ENCODE measurements at regions not wholly inside any gene's neighbourhood (a gene's known extent, or its start where the extent isn't known, plus 50 kb on each side); places are given as distances from the start of the nearest gene placed in this dataset.
"Not testable (repeated sequence)": the region's sequence is repeated elsewhere in the genome, so short reads cannot be mapped to it uniquely, and the experiment has no call there.

GRCh38 chr20:47921829-47922228 lies 136.5 kb upstream of the SULF2 start:
- 0 to 71% (median 43%) methylated on average over 1 to 3 of the region's 9 CpGs; no CpG with 5 or more reads in 1 of the 10 experiments for WGBS, 10 experiments
- H3K27ac ChIP-seq; H3K4me3 ChIP-seq; in situ Hi-C loops (cut with MboI; ENCODE audit: low pct_unique_long_range_greater_than_20kb in 2 of 9, low sequenced_read_pairs in 9 of 9, unreplicated experiment in 9 of 9): not testable (repeated sequence)
- peak; percentile 62 to 99 (median 96) for ATAC-seq (replicated peaks in 6 of 8)
- peaks cover 12 to 23% of the 10 kb centered on the region in 2 donors for H3K4me1 ChIP-seq (replicated peaks in 1 of 2)

GRCh38 chr20:47921408-47921807 lies 136.1 kb upstream of the SULF2 start:
- in situ Hi-C loops (cut with MboI; ENCODE audit: low pct_unique_long_range_greater_than_20kb in 2 of 9, low sequenced_read_pairs in 9 of 9, unreplicated experiment in 9 of 9) = no loop called here
- peak in 3 of 8 experiments; percentile 18 to 66 (median 22) for ATAC-seq (replicated peaks in 6 of 8)
- H3K4me3 ChIP-seq = no peak overlapping the region
- H3K4me1 ChIP-seq (replicated peaks in 1 of 2) = peaks cover 12 to 23% of the 10 kb centered on the region in 2 donors
- no peak overlapping the region for H3K27ac ChIP-seq
- 0 to 85% (median 77%) methylated on average over 3 to 6 of the region's 6 CpGs for WGBS, 10 experiments

DNA sequence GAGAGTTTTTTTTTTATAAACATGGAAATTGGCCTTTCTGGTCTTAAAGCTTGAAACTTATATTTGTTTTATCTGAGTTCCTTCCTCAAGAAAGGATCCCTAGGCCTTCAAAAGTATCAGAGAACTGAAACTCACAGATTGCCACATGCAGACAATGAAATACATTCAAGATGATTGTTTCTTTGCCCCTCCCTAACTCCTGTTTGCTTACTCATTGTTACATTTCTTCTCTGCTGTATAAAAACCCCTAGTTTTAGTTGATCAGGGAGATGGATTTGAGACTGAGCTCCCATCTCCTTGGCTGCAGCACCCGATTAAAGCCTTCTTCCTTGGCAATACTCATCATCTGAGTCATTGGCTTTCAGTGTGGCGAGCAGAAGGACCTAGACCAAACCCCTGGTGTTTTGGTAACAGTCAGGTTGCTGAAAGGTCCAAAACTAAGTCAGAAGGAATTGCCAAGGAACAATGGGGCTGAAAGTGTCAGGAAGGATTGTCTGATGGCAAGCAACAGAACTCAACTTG lies 132.3 kb upstream of the SULF2 start:
- Histone ChIP-seq H3K27ac (no peak overlapping the region), H3K4me3 (no peak overlapping the region), H3K4me1 (replicated peaks in 1 of 2) (peaks cover 12 to 20% of the 10 kb centered on the region in 2 donors)
- in situ Hi-C loops (cut with MboI; ENCODE audit: low pct_unique_long_range_greater_than_20kb in 2 of 9, low sequenced_read_pairs in 9 of 9, unreplicated experiment in 9 of 9) = no loop called here
- no peak for ATAC-seq (replicated peaks in 6 of 8)
- WGBS, 10 experiments = 13 to 100% (median 94%) methylated on average over 1 to 2 of the region's 2 CpGs; no CpG with 5 or more reads in 2 of the 10 experiments

DNA sequence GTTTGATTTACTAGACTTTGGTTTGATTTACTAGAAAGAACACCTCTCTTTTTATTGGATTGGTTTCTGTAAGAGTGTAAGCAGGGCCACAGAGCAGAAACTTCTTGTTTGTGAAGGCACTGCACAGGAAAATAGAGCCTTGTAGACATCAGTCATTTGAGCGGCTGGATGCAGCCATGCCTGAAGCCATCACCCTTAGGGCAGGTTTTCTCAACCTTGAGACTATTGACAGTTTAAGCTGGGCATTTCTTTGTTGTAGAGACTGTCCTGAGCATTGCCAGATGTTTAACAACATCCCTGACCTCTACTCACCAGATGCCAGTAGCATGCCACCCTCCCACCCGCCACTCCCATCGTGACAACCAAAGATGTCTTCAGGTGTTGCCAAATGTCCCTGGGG lies 130.2 kb upstream of the SULF2 start:
- no peak for ATAC-seq (replicated peaks in 6 of 8)
- in situ Hi-C loops (cut with MboI; ENCODE audit: low pct_unique_long_range_greater_than_20kb in 2 of 9, low sequenced_read_pairs in 9 of 9, unreplicated experiment in 9 of 9) = no loop called here
- no peak overlapping the region for H3K4me3 ChIP-seq
- H3K27ac ChIP-seq = no peak overlapping the region
- H3K4me1 ChIP-seq (replicated peaks in 1 of 2) = peaks cover 2 to 10% of the 10 kb centered on the region in 2 donors
- WGBS, 10 experiments = 60 to 100% (median 100%) methylated on average over 1 to 2 of the region's 3 CpGs; no CpG with 5 or more reads in 3 of the 10 experiments

DNA sequence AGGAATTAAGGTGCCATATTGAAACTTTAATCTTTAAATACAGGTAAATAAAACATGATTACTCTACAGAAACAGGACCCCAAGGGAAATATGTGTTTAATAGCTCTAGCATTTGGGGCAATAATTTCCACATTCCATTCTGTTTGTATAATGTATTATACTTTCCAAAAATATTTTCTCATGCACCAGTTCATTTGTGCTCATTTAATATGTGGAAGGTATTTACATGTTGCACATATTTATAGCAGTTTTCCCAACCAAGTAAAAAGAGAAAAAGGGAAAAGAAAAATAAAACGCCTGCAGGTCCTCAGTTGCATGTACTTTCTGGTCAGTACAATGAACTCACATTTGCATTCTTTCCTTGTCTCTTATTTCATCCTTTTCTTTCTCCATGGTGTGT lies 129.5 kb upstream of the SULF2 start:
- Histone ChIP-seq H3K4me3 (no peak overlapping the region), H3K27ac (no peak overlapping the region), H3K4me1 (replicated peaks in 1 of 2) (peaks cover 8 to 15% of the 10 kb centered on the region in 2 donors)
- in situ Hi-C loops (cut with MboI; ENCODE audit: low pct_unique_long_range_greater_than_20kb in 2 of 9, low sequenced_read_pairs in 9 of 9, unreplicated experiment in 9 of 9) = no loop called here
- 0 to 40% (median 17%) methylated on average over 1 of the region's 1 CpG; no CpG with 5 or more reads in 6 of the 10 experiments for WGBS, 10 experiments
- ATAC-seq (replicated peaks in 6 of 8) = peak in 1 of 8 experiments; percentile 51

DNA sequence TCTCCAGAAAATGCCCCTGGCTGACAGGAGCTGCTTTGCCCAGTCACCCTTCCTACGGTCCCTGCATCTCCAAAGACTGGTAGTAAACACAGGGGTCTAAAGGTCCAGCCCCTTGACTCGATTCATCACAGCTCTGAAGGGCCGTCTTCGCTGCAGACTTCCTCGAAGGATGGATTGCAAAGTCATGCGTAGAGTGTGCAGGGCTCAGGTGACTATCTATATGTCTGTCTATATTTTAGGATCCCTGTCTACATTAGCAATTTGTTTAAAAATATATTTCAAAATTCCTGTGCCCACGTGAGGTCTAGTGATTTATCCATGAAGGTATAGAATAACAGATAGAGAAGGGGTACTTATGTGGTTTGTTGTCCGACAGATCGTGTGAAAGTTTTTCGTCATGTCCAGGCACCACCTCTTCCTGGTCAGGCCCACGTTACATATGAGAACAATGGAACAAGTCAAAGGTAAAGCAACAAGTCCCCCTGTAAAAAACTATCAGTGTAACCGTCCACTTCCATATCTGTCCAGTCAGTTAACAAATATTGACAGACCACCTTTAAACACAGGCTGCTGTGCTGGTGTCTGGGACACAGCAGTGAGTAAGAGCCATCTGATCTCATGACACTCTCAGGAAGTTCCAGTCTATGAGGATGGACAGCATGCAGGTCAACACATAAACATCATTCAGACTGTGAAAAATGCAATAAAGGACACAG lies 127.7 kb upstream of the SULF2 start:
- peaks cover 26 to 33% of the 10 kb centered on the region in 2 donors for H3K4me1 ChIP-seq (replicated peaks in 1 of 2)
- H3K27ac ChIP-seq; in situ Hi-C loops (cut with MboI; ENCODE audit: low pct_unique_long_range_greater_than_20kb in 2 of 9, low sequenced_read_pairs in 9 of 9, unreplicated experiment in 9 of 9); H3K4me3 ChIP-seq: not testable (repeated sequence)
- ATAC-seq (replicated peaks in 6 of 8) = peak in 2 of 8 experiments; percentile 11 to 25
- WGBS, 10 experiments = 61 to 100% (median 85%) methylated on average over 1 to 7 of the region's 12 CpGs; no CpG with 5 or more reads in 2 of the 10 experiments

DNA sequence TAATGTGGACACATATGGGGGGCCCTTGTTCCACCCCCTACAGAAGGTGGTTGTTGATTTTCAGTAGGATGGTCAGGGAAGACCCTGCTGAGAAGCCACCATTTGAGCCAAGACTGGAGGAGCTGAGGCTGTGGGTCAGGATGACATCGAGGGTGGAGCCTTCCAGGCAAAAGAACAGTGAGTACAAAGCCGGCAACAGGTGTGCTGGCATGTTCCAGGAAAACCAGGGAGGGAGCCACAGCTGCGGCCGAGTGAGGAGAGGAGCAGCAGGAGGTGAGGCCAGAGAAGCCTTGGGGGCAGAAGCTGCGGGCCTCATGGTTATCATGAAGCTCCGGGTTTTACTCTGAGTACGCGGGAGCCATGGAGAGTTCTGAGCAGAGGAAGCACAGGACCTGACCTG lies 126.9 kb upstream of the SULF2 start:
- H3K4me3 ChIP-seq; ATAC-seq (replicated peaks in 6 of 8); H3K27ac ChIP-seq; in situ Hi-C loops (cut with MboI; ENCODE audit: low pct_unique_long_range_greater_than_20kb in 2 of 9, low sequenced_read_pairs in 9 of 9, unreplicated experiment in 9 of 9): not testable (repeated sequence)
- H3K4me1 ChIP-seq (replicated peaks in 1 of 2) = peaks cover 34 to 41% of the 10 kb centered on the region in 2 donors
- WGBS, 10 experiments = 40 to 95% (median 50%) methylated on average over 1 to 4 of the region's 8 CpGs; no CpG with 5 or more reads in 7 of the 10 experiments

DNA sequence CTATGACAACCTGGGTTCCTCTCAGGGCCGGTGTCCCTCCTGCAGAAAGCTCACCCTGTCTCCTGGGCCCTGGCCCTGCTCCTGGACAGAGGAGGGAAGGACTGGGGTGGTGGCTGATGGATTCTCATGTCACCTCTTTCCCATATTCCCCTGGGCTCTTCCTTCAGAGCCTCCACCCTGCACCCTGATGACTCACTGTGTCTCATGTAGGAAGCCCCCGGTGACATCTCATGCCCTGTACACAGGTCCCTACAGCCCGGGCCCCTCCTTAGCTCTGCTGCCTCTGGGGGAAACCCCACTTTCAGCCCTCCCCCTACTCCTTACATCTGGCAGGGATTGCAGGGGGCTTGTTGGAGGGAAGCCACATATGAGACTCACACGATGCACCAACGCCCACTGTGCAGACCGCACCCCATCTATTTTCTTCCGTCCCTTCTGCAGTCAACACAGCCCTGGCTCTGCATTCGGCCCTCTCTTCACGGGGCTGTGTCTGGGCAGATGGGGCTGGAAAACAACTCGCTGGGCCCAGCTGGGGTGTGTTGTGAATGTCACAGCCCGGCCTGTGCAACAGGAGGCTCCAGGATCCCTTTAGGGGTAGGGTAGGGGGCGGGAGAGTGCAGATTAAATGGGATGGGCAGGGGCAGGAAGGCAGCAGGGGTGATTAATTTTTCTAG lies 124.6 kb upstream of the SULF2 start:
- 0 to 45% methylated on average over 2 to 4 of the region's 12 CpGs; no CpG with 5 or more reads in 8 of the 10 experiments for WGBS, 10 experiments
- peaks cover 53 to 59% of the 10 kb centered on the region in 2 donors for H3K4me1 ChIP-seq (replicated peaks in 1 of 2)
- ATAC-seq (replicated peaks in 6 of 8) = peak; percentile 62 to 91 (median 72)
- in situ Hi-C loops (cut with MboI; ENCODE audit: low pct_unique_long_range_greater_than_20kb in 2 of 9, low sequenced_read_pairs in 9 of 9, unreplicated experiment in 9 of 9); H3K4me3 ChIP-seq: not testable (repeated sequence)
- peak overlapping the region; percentile 66 to 77 for H3K27ac ChIP-seq

DNA sequence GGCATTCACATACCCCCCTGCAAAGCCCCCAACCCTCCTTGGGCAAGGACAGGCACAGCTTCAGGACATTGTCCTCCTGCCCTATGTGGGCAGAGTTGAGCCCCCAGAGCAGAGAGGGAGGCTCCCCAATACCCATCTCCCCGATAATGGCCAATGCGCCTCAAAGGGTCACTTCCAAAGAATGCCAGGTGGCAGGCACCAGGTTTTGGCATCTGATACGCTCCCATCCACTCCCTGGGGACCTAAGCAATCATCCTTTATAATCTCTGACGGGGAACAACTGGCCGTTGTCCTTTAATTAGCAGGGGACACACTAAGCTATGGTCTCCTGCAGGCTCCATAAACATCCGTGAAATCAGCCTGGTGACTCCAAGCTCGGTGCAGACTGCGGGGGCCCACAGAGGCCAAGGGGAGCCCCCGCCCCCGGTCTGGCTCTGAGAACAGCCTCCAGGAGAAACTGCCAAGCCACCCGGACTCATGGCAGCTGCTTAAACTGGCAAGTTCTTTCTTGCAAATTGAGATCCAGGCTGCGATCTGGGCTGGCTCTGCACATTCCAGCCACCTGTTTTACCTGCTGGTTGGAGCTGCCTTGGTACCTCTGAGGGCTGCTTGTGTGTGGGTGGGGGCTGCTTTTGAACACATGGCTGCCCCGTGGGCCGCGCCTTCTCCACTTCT lies 123.2 kb upstream of the SULF2 start:
- ATAC-seq (replicated peaks in 6 of 8); in situ Hi-C loops (cut with MboI; ENCODE audit: low pct_unique_long_range_greater_than_20kb in 2 of 9, low sequenced_read_pairs in 9 of 9, unreplicated experiment in 9 of 9): not testable (repeated sequence)
- WGBS, 10 experiments = 41 to 80% (median 59%) methylated on average over 1 to 5 of the region's 15 CpGs; no CpG with 5 or more reads in 5 of the 10 experiments

DNA sequence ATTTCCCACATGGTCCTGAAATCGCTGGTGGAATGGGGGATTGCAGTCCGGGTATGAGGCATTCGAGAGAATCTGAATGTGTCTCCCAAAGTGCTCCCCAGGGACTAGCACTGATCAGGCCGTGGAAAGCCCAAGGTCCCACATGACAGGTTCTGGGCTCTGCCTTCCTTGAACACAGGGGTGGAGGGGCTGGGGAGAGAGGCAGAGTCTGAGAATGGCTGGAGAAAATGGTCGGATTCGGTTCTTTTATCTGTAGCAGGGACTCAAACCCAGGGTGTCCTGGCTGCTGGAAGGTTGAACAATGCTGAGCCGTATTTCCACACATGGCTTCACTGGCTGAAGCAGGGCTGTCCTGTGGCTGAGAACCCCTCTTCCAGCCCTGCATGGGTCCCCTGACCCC lies 122.7 kb upstream of the SULF2 start:
- ATAC-seq (replicated peaks in 6 of 8) = peak in 3 of 8 experiments; percentile 13 to 20 (median 16)
- 56% methylated on average over 3 of the region's 7 CpGs; no CpG with 5 or more reads in 9 of the 10 experiments for WGBS, 10 experiments
- Histone ChIP-seq H3K4me1 (replicated peaks in 1 of 2) (peaks cover 55 to 59% of the 10 kb centered on the region in 2 donors), H3K27ac (peak overlapping the region in 1 of 2 donors; percentile 59)
- in situ Hi-C loops (cut with MboI; ENCODE audit: low pct_unique_long_range_greater_than_20kb in 2 of 9, low sequenced_read_pairs in 9 of 9, unreplicated experiment in 9 of 9); H3K4me3 ChIP-seq: not testable (repeated sequence)

More for the DNA sequence above, 123.2 kb upstream of the SULF2 start:
- not testable (repeated sequence) for H3K4me3 ChIP-seq
- Histone ChIP-seq H3K4me1 (replicated peaks in 1 of 2) (peaks cover 55 to 59% of the 10 kb centered on the region in 2 donors), H3K27ac (peak overlapping the region; percentile 66 to 77)

DNA sequence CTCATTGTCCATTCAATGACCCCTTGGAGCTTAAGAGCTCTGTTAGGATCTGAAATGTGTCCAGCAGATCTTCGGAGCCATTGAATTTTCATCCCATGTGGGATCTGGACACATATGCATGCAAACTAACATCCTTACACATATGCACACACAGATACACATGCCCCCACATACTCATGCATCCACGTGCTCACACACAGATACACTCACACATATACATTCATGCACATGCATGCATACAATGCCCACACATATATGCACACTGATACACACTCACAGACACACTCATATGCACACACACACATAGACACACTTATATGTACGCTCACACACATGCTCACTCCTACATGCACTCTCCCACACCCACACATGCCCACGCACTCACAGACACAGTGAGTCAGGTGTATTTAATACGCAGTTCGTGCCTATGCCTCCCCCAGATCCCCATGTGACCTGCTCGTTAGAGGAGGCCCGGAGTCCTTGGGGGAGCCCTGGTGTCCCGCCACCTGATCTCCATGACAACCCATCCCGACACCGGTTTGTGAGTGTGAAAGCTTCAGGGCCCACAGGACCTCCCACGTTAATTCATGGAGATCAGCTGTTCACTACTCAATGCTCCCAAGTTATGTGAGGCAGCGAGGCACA lies 121.9 kb upstream of the SULF2 start:
- ATAC-seq (replicated peaks in 6 of 8) = peak in 5 of 8 experiments; percentile 12 to 63 (median 57)
- Histone ChIP-seq H3K4me3 (no peak overlapping the region), H3K27ac (peak overlapping the region; percentile 77 to 78), H3K4me1 (replicated peaks in 1 of 2) (peaks cover 55 to 57% of the 10 kb centered on the region in 2 donors)
- in situ Hi-C loops (cut with MboI; ENCODE audit: low pct_unique_long_range_greater_than_20kb in 2 of 9, low sequenced_read_pairs in 9 of 9, unreplicated experiment in 9 of 9) = no loop called here
- 0 to 100% (median 100%) methylated on average over 1 to 3 of the region's 13 CpGs; no CpG with 5 or more reads in 5 of the 10 experiments for WGBS, 10 experiments

- Histone ChIP-seq H3K4me3 (no peak overlapping the region), H3K4me1 (replicated peaks in 1 of 2) (peaks cover 49 to 55% of the 10 kb centered on the region in 2 donors), H3K27ac (peak overlapping the region; percentile 77 to 78)
- ATAC-seq (replicated peaks in 6 of 8) = peak in 5 of 8 experiments; percentile 3 to 42 (median 37)
- WGBS, 10 experiments = 20 to 100% (median 46%) methylated on average over 1 to 8 of the region's 12 CpGs; no CpG with 5 or more reads in 6 of the 10 experiments
- in situ Hi-C loops (cut with MboI; ENCODE audit: low pct_unique_long_range_greater_than_20kb in 2 of 9, low sequenced_read_pairs in 9 of 9, unreplicated experiment in 9 of 9) = no loop called here
Observed at GRCh38 chr20:47906348-47906660, 121.0 kb upstream of the SULF2 start.

All from motor neuron (in vitro differentiated cells).